OCI-LY1 (cell line): ENCODE measurements at regions not wholly inside any gene's neighbourhood (a gene's known extent, or its start where the extent isn't known, plus 50 kb on each side); places are given as distances from the start of the nearest gene placed in this dataset.

Experiments used
- H2AFZ ChIP-seq: fragments of 200-600 bp; sonication (generic), shearing (Covaris generic); 2 replicates; pipeline ENCODE4 v1.6.0; 2014; ENCODE audit warnings: antibody characterized with exemption, mild to moderate bottlenecking, low read length
- H3F3A ChIP-seq: fragments of 200-600 bp; sonication (generic), shearing (Covaris generic); 2 replicates; pipeline ENCODE4 v1.6.0; 2014; ENCODE audit warnings: mild to moderate bottlenecking, antibody characterized with exemption, low read length, moderate library complexity; ENCODE audit not compliant: insufficient read depth
- H3K27ac ChIP-seq: fragments of 200-600 bp; sonication (generic); 2 replicates; pipeline ENCODE4 v1.5.1; 2014; ENCODE audit warnings: low read length, mixed run types, mild to moderate bottlenecking, low read depth; ENCODE audit not compliant: poor library complexity, severe bottlenecking
- H3K27me3 ChIP-seq: fragments of 200-600 bp; sonication (generic); 2 replicates; pipeline ENCODE4 v1.6.0; 2014; ENCODE audit warnings: antibody characterized with exemption, mild to moderate bottlenecking, low read length, moderate library complexity; ENCODE audit not compliant: insufficient read depth
- H3K36me3 ChIP-seq: fragments of 200-600 bp; sonication (generic); 2 replicates; pipeline ENCODE4 v1.6.1; 2014; ENCODE audit warnings: mild to moderate bottlenecking, antibody characterized with exemption, low read length, moderate library complexity, mixed read lengths; ENCODE audit not compliant: insufficient read depth
- H3K4me1 ChIP-seq: fragments of 200-600 bp; sonication (generic); 2 replicates; pipeline ENCODE4 v1.5.1; 2014; ENCODE audit warnings: mild to moderate bottlenecking, low read length, moderate library complexity; ENCODE audit not compliant: insufficient read depth, severe bottlenecking
- H3K4me2 ChIP-seq: fragments of 200-600 bp; sonication (generic), shearing (Covaris generic); 2 replicates; pipeline ENCODE4 v1.6.1; 2014; ENCODE audit warnings: low read length
- H3K4me3 ChIP-seq: fragments of 200-600 bp; sonication (generic); 2 replicates; pipeline ENCODE4 v1.5.1; 2014; ENCODE audit warnings: low read length, low read depth, mild to moderate bottlenecking, mixed read lengths; ENCODE audit not compliant: poor library complexity, severe bottlenecking
- H3K79me2 ChIP-seq: fragments of 200-600 bp; shearing (Covaris generic); 2 replicates; pipeline ENCODE4 v1.6.1; 2016; ENCODE audit warnings: mixed run types, low read length, mixed read lengths; ENCODE audit not compliant: insufficient read depth
- H3K9ac ChIP-seq: fragments of 200-600 bp; sonication (generic), shearing (Covaris generic); 2 replicates; pipeline ENCODE4 v1.6.1; 2014; ENCODE audit warnings: mild to moderate bottlenecking, low read length, mixed read lengths
- H3K9me2 ChIP-seq: fragments of 200-600 bp; sonication (generic), shearing (Covaris generic); 2 replicates; pipeline ENCODE4 v1.6.1; 2014; ENCODE audit warnings: low read depth, mild to moderate bottlenecking, low read length, mixed read lengths
- H3K9me3 ChIP-seq: fragments of 200-600 bp; shearing (Covaris generic); 2 replicates; pipeline ENCODE4 v1.6.1; 2014; ENCODE audit warnings: low read length, mixed read lengths
- H4K20me1 ChIP-seq: fragments of 200-600 bp; sonication (generic), shearing (Covaris generic); 2 replicates; pipeline ENCODE4 v1.6.0; 2016; ENCODE audit warnings: mild to moderate bottlenecking, low read length; ENCODE audit not compliant: insufficient read depth
- EZH2 ChIP-seq: fragments of 200-600 bp; sonication (generic), shearing (Covaris generic); IDR thresholded peaks from 2 replicates; pipeline ENCODE4 v1.8.0; 2017; ENCODE audit warnings: borderline replicate concordance, mixed run types, mild to moderate bottlenecking, antibody characterized with exemption, low read length, moderate library complexity, mixed read lengths
- TF ChIP-seq, protein P1 (sequence below): fragments of 200-600 bp; sonication (generic), shearing (Covaris generic); IDR thresholded peaks from 2 replicates; pipeline ENCODE4 v1.5.1; 2017; ENCODE audit warnings: mild to moderate bottlenecking, antibody characterized with exemption, low read length, moderate library complexity, mixed read lengths

DNA sequence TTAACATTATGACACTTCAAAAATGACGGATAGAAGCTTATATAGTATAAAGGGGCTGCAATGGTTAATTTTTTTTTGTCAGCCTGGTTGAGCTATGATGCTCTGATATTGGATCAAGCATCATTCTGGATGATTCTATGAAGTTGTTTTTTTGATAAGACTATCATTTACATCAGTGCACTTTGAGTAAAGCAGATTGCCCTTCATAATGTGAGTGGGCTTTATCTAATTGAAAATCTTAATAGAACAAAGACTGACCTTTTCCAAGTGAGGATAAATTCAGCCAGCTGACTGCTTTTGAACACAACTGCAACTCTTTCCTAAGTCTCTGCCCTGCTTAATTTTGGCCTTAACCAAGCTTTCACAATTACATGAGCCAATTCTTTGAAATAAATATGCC, 1476.2 kb downstream of the NCAM2 start:
- Histone ChIP-seq H4K20me1 (no peaks in the 10 kb centered on the region), H2AFZ (no peak overlapping the region), H3K4me1 (no peaks in the 10 kb centered on the region), H3K9me3 (peaks cover 3% of the 10 kb centered on the region; the same call in 1 of the 2 replicates), H3K4me3 (no peak overlapping the region), H3K9ac (no peak overlapping the region), H3K36me3 (no peaks in the 10 kb centered on the region), H3K27me3 (no peaks in the 10 kb centered on the region), H3K27ac (no peak overlapping the region), H3K4me2 (no peak overlapping the region), H3K9me2 (no peaks in the 10 kb centered on the region), H3F3A (no peaks in the 10 kb centered on the region), H3K79me2 (no peaks in the 10 kb centered on the region)
- no peak for TF ChIP-seq EZH2
- TF ChIP-seq, protein P1, sequence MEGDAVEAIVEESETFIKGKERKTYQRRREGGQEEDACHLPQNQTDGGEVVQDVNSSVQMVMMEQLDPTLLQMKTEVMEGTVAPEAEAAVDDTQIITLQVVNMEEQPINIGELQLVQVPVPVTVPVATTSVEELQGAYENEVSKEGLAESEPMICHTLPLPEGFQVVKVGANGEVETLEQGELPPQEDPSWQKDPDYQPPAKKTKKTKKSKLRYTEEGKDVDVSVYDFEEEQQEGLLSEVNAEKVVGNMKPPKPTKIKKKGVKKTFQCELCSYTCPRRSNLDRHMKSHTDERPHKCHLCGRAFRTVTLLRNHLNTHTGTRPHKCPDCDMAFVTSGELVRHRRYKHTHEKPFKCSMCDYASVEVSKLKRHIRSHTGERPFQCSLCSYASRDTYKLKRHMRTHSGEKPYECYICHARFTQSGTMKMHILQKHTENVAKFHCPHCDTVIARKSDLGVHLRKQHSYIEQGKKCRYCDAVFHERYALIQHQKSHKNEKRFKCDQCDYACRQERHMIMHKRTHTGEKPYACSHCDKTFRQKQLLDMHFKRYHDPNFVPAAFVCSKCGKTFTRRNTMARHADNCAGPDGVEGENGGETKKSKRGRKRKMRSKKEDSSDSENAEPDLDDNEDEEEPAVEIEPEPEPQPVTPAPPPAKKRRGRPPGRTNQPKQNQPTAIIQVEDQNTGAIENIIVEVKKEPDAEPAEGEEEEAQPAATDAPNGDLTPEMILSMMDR = no peak

DNA sequence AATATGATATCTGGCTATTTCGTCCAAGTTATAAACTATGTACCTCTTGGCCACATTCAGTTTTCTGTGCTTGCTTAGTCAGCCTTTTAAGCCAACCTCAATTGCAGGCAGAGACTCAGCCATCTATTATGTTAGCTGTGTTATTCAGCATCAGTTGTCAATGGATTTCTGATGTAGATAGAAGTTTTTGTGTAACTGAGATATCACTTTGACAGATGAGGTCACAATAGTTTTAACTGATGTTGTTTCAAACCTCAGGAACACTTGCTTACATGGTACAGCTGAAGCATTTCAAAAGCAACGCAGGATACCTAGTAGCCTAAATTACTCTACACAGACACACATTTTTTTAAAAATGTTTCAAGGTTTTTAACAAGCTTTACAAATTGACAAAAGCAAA, 1478.0 kb downstream of the NCAM2 start:
- Histone ChIP-seq H3K9me3 (peaks cover 4% of the 10 kb centered on the region; the same call in 1 of the 2 replicates), H2AFZ (no peak overlapping the region), H3K4me3 (no peak overlapping the region), H3K4me1 (no peaks in the 10 kb centered on the region), H3K9ac (no peak overlapping the region), H3K36me3 (no peaks in the 10 kb centered on the region), H4K20me1 (no peaks in the 10 kb centered on the region), H3K27me3 (no peaks in the 10 kb centered on the region), H3K27ac (no peak overlapping the region), H3F3A (no peaks in the 10 kb centered on the region), H3K9me2 (no peaks in the 10 kb centered on the region), H3K79me2 (no peaks in the 10 kb centered on the region), H3K4me2 (no peak overlapping the region)
- TF ChIP-seq, protein P1 = no peak
- no peak for TF ChIP-seq EZH2

DNA sequence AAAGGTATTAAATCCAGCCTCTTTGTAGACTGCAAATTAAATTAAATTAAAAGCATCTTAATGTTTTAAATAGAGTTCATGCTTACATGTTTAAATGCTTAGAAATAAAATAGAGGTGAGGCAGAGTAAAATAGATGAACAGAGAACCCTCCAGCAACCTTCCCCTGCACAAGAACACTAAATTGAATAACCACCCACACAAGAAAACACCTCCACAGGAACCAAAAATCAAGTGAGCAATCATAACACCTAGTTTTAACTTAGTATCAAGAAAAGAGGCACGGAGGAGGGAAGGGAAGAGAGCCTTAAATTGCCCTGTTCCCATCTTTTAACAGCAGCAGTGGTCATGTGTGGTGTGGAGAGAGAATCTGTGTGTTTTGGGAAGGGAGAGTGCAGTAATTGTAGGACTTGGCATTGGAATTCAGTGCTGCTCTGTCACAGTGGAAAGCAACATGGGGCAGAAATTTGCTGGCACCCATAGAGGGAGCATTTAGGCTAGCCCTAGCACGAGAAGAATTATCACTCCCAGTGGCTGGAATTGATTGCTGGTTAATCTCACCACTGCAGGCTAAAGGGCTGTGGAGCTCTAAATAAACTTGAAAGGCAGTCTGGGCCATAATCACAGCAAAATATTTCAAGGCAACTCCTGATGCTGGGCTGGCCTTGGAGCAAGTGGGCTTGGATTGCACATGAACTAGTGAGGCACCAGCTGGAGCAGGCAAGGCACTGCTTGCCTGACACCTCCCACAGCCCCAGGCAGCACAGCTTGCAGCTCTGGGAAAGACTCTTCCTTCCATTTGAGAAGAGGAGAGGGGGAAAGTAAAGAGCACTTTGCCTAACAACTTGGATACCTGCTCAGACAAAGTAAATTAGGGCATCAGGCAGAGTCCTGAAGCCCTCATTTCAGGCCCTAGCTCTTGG, 1478.8 kb downstream of the NCAM2 start:
- Histone ChIP-seq H3F3A (no peaks in the 10 kb centered on the region), H3K4me1 (no peaks in the 10 kb centered on the region), H4K20me1 (no peaks in the 10 kb centered on the region), H3K79me2 (no peaks in the 10 kb centered on the region), H3K9ac (no peak overlapping the region), H3K27me3 (no peaks in the 10 kb centered on the region), H3K9me2 (no peaks in the 10 kb centered on the region), H3K9me3 (0 out of 2 replicates have a peak, but pooled peaks cover 3% of the 10 kb centered on the region), H3K4me2 (no peak overlapping the region), H2AFZ (no peak overlapping the region), H3K4me3 (no peak overlapping the region), H3K36me3 (no peaks in the 10 kb centered on the region), H3K27ac (no peak overlapping the region)
- TF ChIP-seq, protein P1 = no peak
- no peak for TF ChIP-seq EZH2
